SK-N-DZ (cell line): ENCODE measurements at regions not wholly inside any gene's neighbourhood (a gene's known extent, or its start where the extent isn't known, plus 50 kb on each side); places are given as distances from the start of the nearest gene placed in this dataset.
"Not testable (repeated sequence)": the region's sequence is repeated elsewhere in the genome, so short reads cannot be mapped to it uniquely, and the experiment has no call there.

ENCODE experiments used
- DNase-seq: peaks from one replicate; pipeline ENCODE4 v3.0.0-alpha.2; 2015; ENCODE audit warnings: low spot score

- no peak for DNase-seq
Observed at GRCh38 chr13:44783994-44784707, 205.1 kb downstream of the NUFIP1 start.

- DNase-seq, result no peak
Observed at GRCh38 chr13:44780591-44781280, 204.6 kb upstream of the TSC22D1 start.

- DNase-seq, result no peak
Observed at GRCh38 chr13:44778761-44779484, 202.8 kb upstream of the TSC22D1 start.

GRCh38 chr13:44775290-44775689, 199.2 kb upstream of the TSC22D1 start:
- not testable (repeated sequence) for DNase-seq

- no peak for DNase-seq
Observed at GRCh38 chr13:44770951-44771350, 194.8 kb upstream of the TSC22D1 start.

- DNase-seq, result no peak
Observed at GRCh38 chr13:44769686-44770085, 193.6 kb upstream of the TSC22D1 start.

- DNase-seq, result no peak
Observed at GRCh38 chr13:44768775-44769581, 192.8 kb upstream of the TSC22D1 start.

GRCh38 chr13:44768239-44768638, 192.1 kb upstream of the TSC22D1 start:
- DNase-seq, result no peak

- DNase-seq, result peak; percentile 10
Observed at GRCh38 chr13:44765001-44765471, 188.9 kb upstream of the TSC22D1 start.

GRCh38 chr13:44764302-44764692, 188.2 kb upstream of the TSC22D1 start:
- DNase-seq, result no peak

GRCh38 chr13:44763615-44764301, 187.6 kb upstream of the TSC22D1 start:
- no peak for DNase-seq

GRCh38 chr13:44762911-44763310, 186.8 kb upstream of the TSC22D1 start:
- DNase-seq, result no peak

GRCh38 chr13:44760434-44760833, 184.3 kb upstream of the TSC22D1 start:
- no peak for DNase-seq

GRCh38 chr13:44759384-44760360, 183.5 kb upstream of the TSC22D1 start:
- DNase-seq, result no peak

GRCh38 chr13:44758630-44759383, 182.7 kb upstream of the TSC22D1 start:
- no peak for DNase-seq

GRCh38 chr13:44757671-44758070, 181.5 kb upstream of the TSC22D1 start:
- DNase-seq, result no peak

- no peak for DNase-seq
Observed at GRCh38 chr13:44756276-44756810, 180.2 kb upstream of the TSC22D1 start.

- no peak for DNase-seq
Observed at GRCh38 chr13:44755872-44756271, 179.7 kb upstream of the TSC22D1 start.

- DNase-seq, result no peak
Observed at GRCh38 chr13:44752164-44752563, 176.0 kb upstream of the TSC22D1 start.
